GM12878 (cell line): ENCODE measurements at regions not wholly inside any gene's neighbourhood (a gene's known extent, or its start where the extent isn't known, plus 50 kb on each side); places are given as distances from the start of the nearest gene placed in this dataset.
A peak's percentile ranks its signal among the peaks of the same experiment; 100 is the strongest.

Experiments used
- ATAC-seq: fragments of 200-7000 bp; cut with Tn5 transposase; 3 replicates; pipeline ENCODE4 v1.9.1; 2020; ENCODE audit warnings: mild to moderate bottlenecking, moderate library complexity
- BruUV-seq: library from RNA; stranded (reverse); fragments of 400-500 nt; replicated peaks from 2 replicates; lab custom pipeline; 2021; lab: Mats Ljungman, UMichigan
- CTCF ChIA-PET: fragments of 300-600 bp; sonication (Branson Sonifier 250); formaldehyde crosslinking; extraction: SDS; loops from one replicate; lab custom pipeline; 2021; ENCODE audit warnings: inconsistent platforms; lab: Yijun Ruan, JAX
- POLR2A ChIA-PET: fragments of 350-600 bp; formaldehyde crosslinking; extraction: SDS; loops from one replicate; lab custom pipeline; 2021; ENCODE audit warnings: inconsistent platforms; lab: Charles Lee
- RAD21 ChIA-PET: fragments of 300-600 bp; sonication (Branson Sonifier 250); formaldehyde crosslinking; loops from one replicate; lab custom pipeline; 2023; ENCODE audit warnings: antibody characterized with exemption; ENCODE audit not compliant: unreplicated experiment; lab: Charles Lee
- SMC1A ChIA-PET: fragments of 300-600 bp; sonication (Branson Sonifier 250); formaldehyde crosslinking; loops from one replicate; lab custom pipeline; 2023; ENCODE audit not compliant: unreplicated experiment, uncharacterized antibody; lab: Charles Lee
- DNase-seq: peaks from one replicate; pipeline ENCODE4 v3.0.0-alpha.2; 2011; ENCODE audit warnings: low read depth, low spot score
- FAIRE-seq: peaks from 3 replicates; lab custom pipeline; 2011; peaks lifted over from hg19 to GRCh38; lab: Jason Lieb, UNC
- H2AFZ ChIP-seq: 2 replicates; pipeline ENCODE4 v1.6.0; 2011; ENCODE audit warnings: low read depth, low read length, control low read depth; ENCODE audit not compliant: control insufficient read depth
- H3K27ac ChIP-seq: 2 replicates; pipeline ENCODE4 v1.5.1; 2011; ENCODE audit warnings: control low read depth; ENCODE audit not compliant: control insufficient read depth, insufficient read depth
- H3K27me3 ChIP-seq, 2 experiments: replicated peaks in 1 of 2; 2 replicates each; pipeline versions ENCODE4 v1.6.0 to v1.6.1; 2011; ENCODE audit warnings: low read length in 1 of 2; ENCODE audit not compliant: control insufficient read depth in 2 of 2, insufficient read depth in 2 of 2
- H3K36me3 ChIP-seq, 2 experiments: 2 replicates each; pipeline ENCODE4 v1.5.1; 2011; ENCODE audit warnings: low read length in 1 of 2; ENCODE audit not compliant: control insufficient read depth in 2 of 2, insufficient read depth in 2 of 2
- H3K4me1 ChIP-seq: 2 replicates; pipeline ENCODE4 v1.6.1; 2011; ENCODE audit warnings: mild to moderate bottlenecking, low read length, moderate library complexity, mixed read lengths; ENCODE audit not compliant: control insufficient read depth, insufficient read depth
- H3K4me2 ChIP-seq: 2 replicates; pipeline ENCODE4 v1.6.0; 2011; ENCODE audit warnings: control low read depth; ENCODE audit not compliant: control insufficient read depth, insufficient read depth
- H3K4me3 ChIP-seq: fragments of 200-600 bp; sonication (generic); 2 replicates; pipeline ENCODE4 v1.5.1; 2016
- H3K79me2 ChIP-seq: 2 replicates; pipeline ENCODE4 v1.6.0; 2011; ENCODE audit warnings: low read length; ENCODE audit not compliant: control insufficient read depth, insufficient read depth
- H3K9ac ChIP-seq: 2 replicates; pipeline ENCODE4 v1.8.0; 2011; ENCODE audit warnings: low read length, control low read depth, mixed read lengths; ENCODE audit not compliant: control insufficient read depth, insufficient read depth
- H3K9me3 ChIP-seq: replicated peaks from 3 replicates; pipeline ENCODE4 v1.5.1; 2011; ENCODE audit warnings: mild to moderate bottlenecking, low read length; ENCODE audit not compliant: control insufficient read depth, insufficient read depth
- H4K20me1 ChIP-seq: 2 replicates; pipeline ENCODE4 v1.6.0; 2011; ENCODE audit not compliant: control insufficient read depth, insufficient read depth
- ATF7 ChIP-seq: fragments of 450-650 bp; IDR thresholded peaks from 2 replicates; pipeline ENCODE4 v1.6.1; 2016; ENCODE audit warnings: low read depth, mild to moderate bottlenecking
- BMI1 ChIP-seq: fragments of 450-650 bp; IDR thresholded peaks from 2 replicates; pipeline ENCODE4 v1.6.1; 2016; ENCODE audit warnings: mild to moderate bottlenecking, moderate library complexity, borderline replicate concordance
- CEBPB ChIP-seq, 2 experiments: fragments of 150-350 bp in 1 of 2; IDR thresholded peaks; 2 replicates each; pipeline ENCODE4 v1.6.1; 2012 to 2014; ENCODE audit warnings: low read depth in 2 of 2, low read length in 2 of 2, borderline replicate concordance in 1 of 2, inconsistent platforms in 1 of 2
- CUX1 ChIP-seq: IDR thresholded peaks from 2 replicates; pipeline ENCODE4 v1.6.1; 2012; ENCODE audit warnings: improper control_type of control experiment, low read depth, low read length; ENCODE audit not compliant: insufficient replicate concordance
- E2F8 ChIP-seq: fragments of 450-650 bp; IDR thresholded peaks from 2 replicates; pipeline ENCODE4 v1.6.1; 2018; ENCODE audit warnings: mild to moderate bottlenecking, low read depth, moderate library complexity; ENCODE audit not compliant: partially characterized antibody
- EP300 ChIP-seq, 2 experiments: fragments of 150-350 bp in 1 of 2; IDR thresholded peaks; 2 replicates each; pipeline ENCODE4 v1.6.1; 2011 to 2012; ENCODE audit warnings: low read depth in 2 of 2, low read length in 2 of 2, borderline replicate concordance in 1 of 2, improper control_type of control experiment in 1 of 2, inconsistent platforms in 1 of 2; ENCODE audit not compliant: control insufficient read depth in 1 of 2
- IRF5 ChIP-seq: fragments of 450-650 bp; IDR thresholded peaks from 2 replicates; pipeline ENCODE4 v1.6.1; 2017; ENCODE audit warnings: borderline replicate concordance
- PKNOX1 ChIP-seq: fragments of 450-650 bp; IDR thresholded peaks from 2 replicates; pipeline ENCODE4 v1.6.1; 2016; ENCODE audit warnings: mild to moderate bottlenecking
- SIN3A ChIP-seq: IDR thresholded peaks from 2 replicates; pipeline ENCODE4 v1.6.1; 2012; ENCODE audit warnings: low read depth, low read length, improper control_type of control experiment
- WGBS: methylation state at CpG from one replicate; pipeline ENCODE4 v1.1.6; 2016; ENCODE audit warnings: low lambda C conversion rate; ENCODE audit not compliant: insufficient replicate concordance, insufficient coverage; ENCODE audit errors: missing lambda C conversion rate; 5-methylcytosine and 5-hydroxymethylcytosine counted together
- in situ Hi-C: fragments of 300-500 bp; cut with MboI; formaldehyde crosslinking; loops from 9 replicates; pipeline ENCODE4 v1.14.3; 2018; ENCODE audit warnings: mixed read lengths
- intact Hi-C: fragments of 100-400 bp; cut with micrococcal nuclease; formaldehyde crosslinking; loops from one replicate; pipeline ENCODE4 v1.14.2; 2022; ENCODE audit not compliant: unreplicated experiment

GRCh38 chr3:135559802-135560201 lies 405.7 kb upstream of the PPP2R3A start (continued):
- TF ChIP-seq E2F8 (no peak), CUX1 (no peak)

GRCh38 chr3:135560847-135561246 lies 404.7 kb upstream of the PPP2R3A start:
- in situ Hi-C loops: no loop called here
- no peak overlapping the region for H2AFZ ChIP-seq
- SMC1A ChIA-PET: no interaction called here
- H3K79me2 ChIP-seq: no peaks in the 10 kb centered on the region
- no peak for ATAC-seq
- peak; percentile 23 for FAIRE-seq
- H3K27me3 ChIP-seq: no peaks in the 10 kb centered on the region; a peak in 1 of 4 replicates
- H3K9me3 ChIP-seq: no peaks in the 10 kb centered on the region
- DNase-seq: no peak
- H3K36me3 ChIP-seq: no peaks in the 10 kb centered on the region
- H3K4me1 ChIP-seq: no peaks in the 10 kb centered on the region
- intact Hi-C loops: no loop called here
- CTCF ChIA-PET: no interaction called here
- no peak overlapping the region for H3K9ac ChIP-seq
- POLR2A ChIA-PET: no interaction called here
- no peak overlapping the region for H3K27ac ChIP-seq
- 23% methylated on average over 4 of the region's 4 CpGs for WGBS
- no peak overlapping the region for H3K4me3 ChIP-seq
- RAD21 ChIA-PET: no interaction called here
- H4K20me1 ChIP-seq: no peaks in the 10 kb centered on the region
- BruUV-seq: no TSS peak
- no peak overlapping the region for H3K4me2 ChIP-seq
- no peak for TF ChIP-seq IRF5
- no peak for TF ChIP-seq ATF7
- no peak for TF ChIP-seq EP300 (IDR thresholded peaks at IDR 0.05; ENCODE audit: borderline replicate concordance in 1 of 2, control insufficient read depth in 1 of 2, low read depth in 2 of 2, low read length in 2 of 2)
- no peak for TF ChIP-seq PKNOX1
- TF ChIP-seq CEBPB (IDR thresholded peaks at IDR 0.05; ENCODE audit: borderline replicate concordance in 1 of 2, low read depth in 2 of 2, low read length in 2 of 2): no peak
- TF ChIP-seq BMI1: no peak
- TF ChIP-seq SIN3A: no peak
